OCI-LY3 (cell line): ENCODE measurements at regions not wholly inside any gene's neighbourhood (a gene's known extent, or its start where the extent isn't known, plus 50 kb on each side); places are given as distances from the start of the nearest gene placed in this dataset.
"Not testable (repeated sequence)": the region's sequence is repeated elsewhere in the genome, so short reads cannot be mapped to it uniquely, and the experiment has no call there.

Source experiments
- H2AFZ ChIP-seq: fragments of 200-600, 300-600 bp; shearing (Covaris generic); 2 replicates; pipeline ENCODE4 v1.6.0; 2014; ENCODE audit warnings: antibody characterized with exemption, low read depth, low read length
- H3K27ac ChIP-seq: fragments of 200-600, 300-600 bp; sonication (generic); 2 replicates; pipeline ENCODE4 v1.5.1; 2014; ENCODE audit warnings: mild to moderate bottlenecking, low read length, moderate library complexity, mixed read lengths
- H3K27me3 ChIP-seq: fragments of 200-600, 300-600 bp; sonication (generic); 2 replicates; pipeline ENCODE4 v1.6.1; 2014; ENCODE audit warnings: low read depth, low read length, mixed read lengths
- H3K36me3 ChIP-seq: fragments of 200-600, 300-600 bp; sonication (generic); replicated peaks from 2 replicates; pipeline ENCODE3; 2014; ENCODE audit warnings: low read depth, low read length, mixed read lengths
- H3K4me1 ChIP-seq: fragments of 300-600, 200-600 bp; sonication (generic); 2 replicates; pipeline ENCODE4 v1.6.1; 2014; ENCODE audit warnings: low read length, mixed read lengths
- H3K4me2 ChIP-seq: fragments of 200-600, 300-600 bp; sonication (generic); 2 replicates; pipeline ENCODE4 v1.6.1; 2014; ENCODE audit warnings: low read length, mixed read lengths
- H3K4me3 ChIP-seq: fragments of 300-600, 200-600 bp; sonication (generic); 2 replicates; pipeline ENCODE4 v1.5.1; 2014; ENCODE audit warnings: antibody characterized with exemption, mild to moderate bottlenecking, low read length, moderate library complexity
- H3K79me2 ChIP-seq: fragments of 300-600, 200-600 bp; shearing (Covaris generic); 2 replicates; pipeline ENCODE4 v1.6.1; 2014; ENCODE audit warnings: mild to moderate bottlenecking, low read length, mixed read lengths
- H3K9ac ChIP-seq: fragments of 300-600, 200-600 bp; shearing (Covaris generic); 2 replicates; pipeline ENCODE4 v1.6.0; 2014; ENCODE audit warnings: mild to moderate bottlenecking, low read length, moderate library complexity
- H3K9me3 ChIP-seq: fragments of 200-600, 300-600 bp; shearing (Covaris generic); 2 replicates; pipeline ENCODE4 v1.6.1; 2014; ENCODE audit warnings: low read length, mixed read lengths; ENCODE audit not compliant: insufficient read depth
- H4K20me1 ChIP-seq: fragments of 200-600, 300-600 bp; sonication (generic); 2 replicates; pipeline ENCODE4 v1.6.1; 2016; ENCODE audit warnings: low read length, mixed read lengths; ENCODE audit not compliant: insufficient read depth
- EZH2phosphoT487 ChIP-seq: fragments of 200-600 bp; shearing (Covaris generic); IDR thresholded peaks from 2 replicates; pipeline ENCODE4 v1.6.1; 2018; ENCODE audit warnings: antibody characterized with exemption, mixed run types, low read depth
- TF ChIP-seq, protein P1 (sequence below): fragments of 200-600, 300-600 bp; sonication (generic); IDR thresholded peaks from 2 replicates; pipeline ENCODE4 v1.5.1; 2014; ENCODE audit warnings: antibody characterized with exemption, low read length, low read depth

DNA sequence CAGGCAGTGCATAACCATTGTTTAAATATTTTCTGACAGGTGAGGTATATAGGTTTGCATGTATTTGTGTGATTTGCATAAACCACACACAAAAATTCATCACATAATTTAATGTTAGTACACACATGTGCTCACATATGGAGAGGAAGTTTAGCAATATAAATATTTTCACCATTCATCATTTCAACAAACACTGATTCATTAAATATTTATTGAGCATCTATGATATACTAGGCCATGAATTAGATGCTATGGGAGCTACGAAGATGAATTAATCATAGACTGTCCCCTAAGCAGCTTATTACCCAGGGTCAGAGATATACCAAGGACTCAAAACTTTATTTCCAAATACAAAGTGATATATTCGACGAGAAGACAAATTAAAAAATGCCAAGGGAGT, 311.6 kb upstream of the PIK3C3 start:
- peaks cover 4% of the 10 kb centered on the region for H3K36me3 ChIP-seq
- H4K20me1 ChIP-seq: no peaks in the 10 kb centered on the region
- no peaks in the 10 kb centered on the region; the same call in 1 of the 2 replicates for H3K9me3 ChIP-seq
- no peak for TF ChIP-seq EZH2phosphoT487
- TF ChIP-seq, protein P1, sequence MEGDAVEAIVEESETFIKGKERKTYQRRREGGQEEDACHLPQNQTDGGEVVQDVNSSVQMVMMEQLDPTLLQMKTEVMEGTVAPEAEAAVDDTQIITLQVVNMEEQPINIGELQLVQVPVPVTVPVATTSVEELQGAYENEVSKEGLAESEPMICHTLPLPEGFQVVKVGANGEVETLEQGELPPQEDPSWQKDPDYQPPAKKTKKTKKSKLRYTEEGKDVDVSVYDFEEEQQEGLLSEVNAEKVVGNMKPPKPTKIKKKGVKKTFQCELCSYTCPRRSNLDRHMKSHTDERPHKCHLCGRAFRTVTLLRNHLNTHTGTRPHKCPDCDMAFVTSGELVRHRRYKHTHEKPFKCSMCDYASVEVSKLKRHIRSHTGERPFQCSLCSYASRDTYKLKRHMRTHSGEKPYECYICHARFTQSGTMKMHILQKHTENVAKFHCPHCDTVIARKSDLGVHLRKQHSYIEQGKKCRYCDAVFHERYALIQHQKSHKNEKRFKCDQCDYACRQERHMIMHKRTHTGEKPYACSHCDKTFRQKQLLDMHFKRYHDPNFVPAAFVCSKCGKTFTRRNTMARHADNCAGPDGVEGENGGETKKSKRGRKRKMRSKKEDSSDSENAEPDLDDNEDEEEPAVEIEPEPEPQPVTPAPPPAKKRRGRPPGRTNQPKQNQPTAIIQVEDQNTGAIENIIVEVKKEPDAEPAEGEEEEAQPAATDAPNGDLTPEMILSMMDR: no peak
- no peaks in the 10 kb centered on the region for H3K79me2 ChIP-seq
- peaks cover 28% of the 10 kb centered on the region for H3K4me1 ChIP-seq
- H3K4me3 ChIP-seq: no peak overlapping the region
- no peak overlapping the region for H3K27ac ChIP-seq
- no peaks in the 10 kb centered on the region for H3K27me3 ChIP-seq
- H3K4me2 ChIP-seq: no peak overlapping the region
- H2AFZ ChIP-seq: no peak overlapping the region
- no peak overlapping the region for H3K9ac ChIP-seq

DNA sequence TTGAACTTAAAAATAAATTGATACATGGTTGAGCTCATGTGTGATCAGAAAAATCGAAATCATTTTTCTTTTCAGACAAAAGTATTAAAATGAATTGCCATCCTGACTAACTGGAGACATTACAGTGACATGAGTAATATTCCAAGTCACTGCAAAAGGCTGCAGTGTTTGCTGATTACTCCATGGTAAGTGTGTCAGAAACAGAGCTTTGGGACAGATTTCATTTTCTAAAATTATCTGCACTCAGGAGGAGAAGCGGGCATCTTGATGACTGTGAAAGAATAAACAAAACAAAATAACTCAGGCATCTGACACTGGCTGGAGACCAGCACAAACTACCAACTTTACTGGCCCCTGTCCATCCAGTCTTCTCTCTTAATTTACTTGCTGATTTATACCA, 312.3 kb upstream of the PIK3C3 start:
- TF ChIP-seq, protein P1: no peak
- TF ChIP-seq EZH2phosphoT487: no peak
- Histone ChIP-seq H3K4me1 (peaks cover 28% of the 10 kb centered on the region), H3K9me3 (no peaks in the 10 kb centered on the region; the same call in 1 of the 2 replicates), H3K27me3 (no peaks in the 10 kb centered on the region), H3K79me2 (no peaks in the 10 kb centered on the region), H3K36me3 (peaks cover 4% of the 10 kb centered on the region), H3K4me3 (no peak overlapping the region), H3K27ac (no peak overlapping the region), H2AFZ (no peak overlapping the region), H3K4me2 (no peak overlapping the region), H3K9ac (no peak overlapping the region), H4K20me1 (no peaks in the 10 kb centered on the region)

- H3K27ac ChIP-seq: no peak overlapping the region
- no peaks in the 10 kb centered on the region for H3K36me3 ChIP-seq
- H3K4me1 ChIP-seq: peaks cover 7% of the 10 kb centered on the region
- H3K79me2 ChIP-seq: no peaks in the 10 kb centered on the region
- no peaks in the 10 kb centered on the region for H3K27me3 ChIP-seq
- H3K9me3 ChIP-seq: no peaks in the 10 kb centered on the region
- H4K20me1 ChIP-seq: no peaks in the 10 kb centered on the region
- H3K4me3 ChIP-seq: no peak overlapping the region
- no peak overlapping the region for H3K4me2 ChIP-seq
- H2AFZ ChIP-seq: no peak overlapping the region
- no peak overlapping the region for H3K9ac ChIP-seq
- TF ChIP-seq EZH2phosphoT487: no peak
- TF ChIP-seq, protein P1: no peak
These were observed 315.8 kb upstream of the PIK3C3 start for GRCh38 chr18:41639218-41639617.

DNA sequence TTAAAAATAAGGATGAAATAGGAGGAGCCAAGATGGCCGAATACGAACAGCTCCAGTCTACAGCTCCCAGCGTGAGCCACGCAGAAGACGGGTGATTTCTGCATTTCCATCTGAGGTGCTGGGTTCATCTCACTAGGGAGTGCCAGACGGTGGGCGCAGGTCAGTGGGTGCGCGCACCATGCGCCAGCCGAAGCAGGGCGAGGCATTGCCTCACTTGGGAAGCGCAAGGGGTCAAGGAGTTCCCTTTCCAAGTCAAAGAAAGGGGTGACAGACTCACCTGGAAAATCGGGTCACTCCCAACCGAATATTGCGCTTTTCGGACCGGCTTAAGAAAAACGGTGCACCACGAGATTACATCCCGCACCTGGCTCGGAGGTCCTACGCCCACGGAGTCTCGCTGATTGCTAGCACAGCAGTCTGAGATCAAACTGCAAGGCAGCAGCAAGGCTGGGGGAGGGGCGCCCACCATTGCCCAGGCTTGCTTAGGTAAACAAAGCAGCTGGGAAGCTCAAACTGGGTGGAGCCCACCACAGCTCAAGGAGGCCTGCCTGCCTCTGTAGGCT, 323.2 kb upstream of the PIK3C3 start:
- not testable (repeated sequence) for H3K27ac ChIP-seq, H3K36me3 ChIP-seq, H3K79me2 ChIP-seq, H3K4me1 ChIP-seq, H3K27me3 ChIP-seq, H3K9me3 ChIP-seq, H3K4me2 ChIP-seq, H4K20me1 ChIP-seq, H3K4me3 ChIP-seq, H2AFZ ChIP-seq, H3K9ac ChIP-seq
